ENCODE measurements at regions not wholly inside any gene's neighbourhood (a gene's known extent, or its start where the extent isn't known, plus 50 kb on each side); places are given as distances from the start of the nearest gene placed in this dataset.

DNA sequence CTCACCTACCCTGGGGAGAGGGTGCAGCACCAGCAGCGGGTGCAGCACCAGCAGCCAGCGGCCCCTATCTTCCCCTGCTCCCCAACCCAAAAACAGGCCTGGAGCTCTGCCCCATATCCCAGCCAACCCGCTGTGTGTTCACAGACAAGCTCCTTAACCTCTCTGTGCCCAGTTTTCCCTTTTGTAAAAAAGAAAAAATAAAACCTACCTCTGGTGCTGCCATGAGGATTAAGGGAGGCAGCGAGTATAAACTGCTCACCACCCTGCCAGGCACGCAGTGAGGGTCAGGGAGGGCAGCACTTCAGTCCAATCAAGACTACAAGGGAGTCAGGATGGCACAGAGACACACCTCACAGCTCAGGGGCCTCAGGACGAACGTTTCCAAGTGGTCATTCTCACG lies 163.3 kb downstream of the NUP210 start:
- no peak overlapping the region for H3K4ac ChIP-seq (ENCODE audit: low read depth, low read length)
- no peak overlapping the region for H2AK5ac ChIP-seq (ENCODE audit: low read depth, low read length)
- dilution Hi-C loops (cut with HindIII; ENCODE audit: low sequenced_read_pairs, unreplicated experiment) = no loop called here
- BruUV-seq (replicated peaks) = no TSS peak
- H3K79me1 ChIP-seq (ENCODE audit: low read depth in 1 of 2, low read length in 2 of 2) = no peaks in the 10 kb centered on the region
- H2BK15ac ChIP-seq (ENCODE audit: low read depth, low read length) = no peak overlapping the region
- no peak overlapping the region for H3K14ac ChIP-seq (replicated peaks; ENCODE audit: low read depth, low read length)
- H3K27ac ChIP-seq (ENCODE audit: insufficient read depth, low read length) = no peak overlapping the region
- no peak for TF ChIP-seq MAZ (IDR thresholded peaks at IDR 0.05; ENCODE audit: borderline replicate concordance, low read depth, low read length)
- no peak for TF ChIP-seq RCOR1 (IDR thresholded peaks at IDR 0.05; ENCODE audit: insufficient replicate concordance, low read length)
- TF ChIP-seq NFE2L2 (IDR thresholded peaks at IDR 0.05; ENCODE audit: low read depth, low read length) = no peak
- TF ChIP-seq CHD1 (IDR thresholded peaks at IDR 0.05; ENCODE audit: low read depth, low read length) = no peak
- no peak for TF ChIP-seq ELK1 (IDR thresholded peaks at IDR 0.05; ENCODE audit: borderline replicate concordance, low read depth, low read length)
- TF ChIP-seq CEBPB (IDR thresholded peaks at IDR 0.05; ENCODE audit: low read depth, low read length) = no peak
- no peak for TF ChIP-seq RFX5 (IDR thresholded peaks at IDR 0.05; ENCODE audit: low read depth, low read length)
- TF ChIP-seq BHLHE40 (IDR thresholded peaks at IDR 0.05; ENCODE audit: low read depth, low read length) = no peak
- TF ChIP-seq MAFK (IDR thresholded peaks at IDR 0.05; ENCODE audit: low read depth, low read length) = no peak
- TF ChIP-seq MXI1 (IDR thresholded peaks at IDR 0.05; ENCODE audit: borderline replicate concordance, low read depth, low read length) = no peak
- TF ChIP-seq CTCF (conservative IDR thresholded peaks at IDR 0.05; ENCODE audit: low read depth, low read length) = no peak
- no peak for TF ChIP-seq FOS (IDR thresholded peaks at IDR 0.05; ENCODE audit: low read depth, low read length)
- TF ChIP-seq USF2 (IDR thresholded peaks at IDR 0.05; ENCODE audit: low read depth, low read length) = no peak
- no peak for TF ChIP-seq RAD21 (IDR thresholded peaks at IDR 0.05; ENCODE audit: low read length)
- TF ChIP-seq POLR2A (IDR thresholded peaks at IDR 0.05; ENCODE audit: low read depth, low read length) = no peak
- TF ChIP-seq SMC3 (IDR thresholded peaks at IDR 0.05; ENCODE audit: low read depth, low read length) = no peak
- no peaks in the 10 kb centered on the region for H4K20me1 ChIP-seq (ENCODE audit: insufficient read depth, low read length)
- ATAC-seq (ENCODE audit: low read depth) (no peak), DNase-seq (no peak)
- no peak overlapping the region for H3K23ac ChIP-seq (ENCODE audit: low read depth, low read length)
- H3K4me1 ChIP-seq (ENCODE audit: control insufficient read depth, insufficient read depth, low read length) = no peaks in the 10 kb centered on the region
- H4K8ac ChIP-seq (ENCODE audit: low read depth in 2 of 2, low read length in 2 of 2) = no peak overlapping the region
- no peak overlapping the region for H3K56ac ChIP-seq (ENCODE audit: extremely low read depth, insufficient read depth, low read length)
- H2AK9ac ChIP-seq (replicated peaks; ENCODE audit: low read depth, low read length, poor library complexity) = no peak overlapping the region
- no peak overlapping the region for H3K4me2 ChIP-seq (ENCODE audit: low read depth, low read length)
- H4K5ac ChIP-seq (ENCODE audit: low read depth, low read length) = no peak overlapping the region
- in situ Hi-C loops (cut with MboI; ENCODE audit: low sequenced_read_pairs) = no loop called here
- ChIA-PET POLR2A (ENCODE audit: unreplicated experiment) (no interaction called here), CTCF (no interaction called here)
- no peak overlapping the region for H2BK120ac ChIP-seq (ENCODE audit: low read depth, low read length)
- no peak overlapping the region for H4K91ac ChIP-seq (ENCODE audit: insufficient read depth, low read depth, low read length)
- no peaks in the 10 kb centered on the region for H3K9me3 ChIP-seq (ENCODE audit: control insufficient read depth, insufficient read depth, low read length)
- intact Hi-C loops (cut with micrococcal nuclease) = no loop called here
- peak overlapping the region; percentile 21 for H2AFZ ChIP-seq (replicated peaks; ENCODE audit: low read length, poor library complexity)
- no peak overlapping the region for H2BK20ac ChIP-seq (ENCODE audit: low read depth, low read length)
- H2BK5ac ChIP-seq (ENCODE audit: low read depth, low read length, poor library complexity, severe bottlenecking) = no peak overlapping the region
- peaks cover 21% of the 10 kb centered on the region for H3K27me3 ChIP-seq (ENCODE audit: control insufficient read depth, insufficient read depth, low read length)
- WGBS, 2 experiments (ENCODE audit: extremely low coverage in 2 of 2, insufficient read length in 1 of 2) = 21% methylated on average over 4 of the region's 8 CpGs; no CpG with 5 or more reads in 1 of the 2 experiments
- no peaks in the 10 kb centered on the region for H3K9me1 ChIP-seq (ENCODE audit: insufficient read depth, low read length)
- no peak overlapping the region for H3K9ac ChIP-seq (ENCODE audit: low read depth, low read length)
- no peaks in the 10 kb centered on the region for H3K36me3 ChIP-seq (ENCODE audit: control insufficient read depth, insufficient read depth, low read length)
- H3K18ac ChIP-seq (ENCODE audit: low read depth, low read length) = no peak overlapping the region
- no peak overlapping the region for H3K4me3 ChIP-seq (ENCODE audit: insufficient read depth, low read depth, low read length)
